ENCODE measurements at regions not wholly inside any gene's neighbourhood (a gene's known extent, or its start where the extent isn't known, plus 50 kb on each side); places are given as distances from the start of the nearest gene placed in this dataset.

- no peak for DNase-seq
Measured at GRCh38 chr10:56698506-56698905, 337.4 kb upstream of the ZWINT start.

GRCh38 chr10:56679578-56679977, 318.5 kb upstream of the ZWINT start:
- no peak for DNase-seq

DNA sequence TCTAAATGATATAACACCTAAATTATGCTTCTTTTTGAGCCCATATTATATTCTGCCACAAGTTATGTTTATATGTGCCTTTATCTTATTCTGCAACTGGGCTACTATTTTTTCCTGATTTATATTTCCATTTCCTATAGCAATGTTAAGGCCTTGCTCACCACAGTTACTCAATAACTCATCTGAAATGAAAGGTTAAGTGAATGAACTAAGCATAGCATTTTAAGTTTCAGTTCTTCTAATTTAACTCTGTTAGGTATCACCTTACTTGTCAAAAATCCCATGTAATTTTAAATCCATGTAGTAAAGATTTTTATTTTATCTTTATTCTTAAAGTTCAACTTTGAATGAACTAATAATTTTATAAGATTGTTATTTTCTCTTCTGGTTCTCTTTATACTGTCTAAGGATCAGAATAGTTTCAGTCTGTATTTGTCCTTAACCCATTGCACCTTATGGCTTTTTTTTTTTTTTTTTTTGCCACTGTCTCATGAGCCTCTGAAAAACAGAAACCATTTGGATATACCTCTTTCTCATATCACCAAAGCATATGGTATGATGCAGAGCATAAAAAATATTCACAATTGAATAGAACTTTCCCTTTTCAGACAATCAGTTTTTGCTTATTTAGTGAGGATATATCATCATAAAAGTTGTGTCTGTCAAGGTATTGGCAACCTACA, 301.8 kb upstream of the ZWINT start:
- no peak for DNase-seq

GRCh38 chr10:56653289-56653688, 292.2 kb upstream of the ZWINT start:
- no peak for DNase-seq

DNA sequence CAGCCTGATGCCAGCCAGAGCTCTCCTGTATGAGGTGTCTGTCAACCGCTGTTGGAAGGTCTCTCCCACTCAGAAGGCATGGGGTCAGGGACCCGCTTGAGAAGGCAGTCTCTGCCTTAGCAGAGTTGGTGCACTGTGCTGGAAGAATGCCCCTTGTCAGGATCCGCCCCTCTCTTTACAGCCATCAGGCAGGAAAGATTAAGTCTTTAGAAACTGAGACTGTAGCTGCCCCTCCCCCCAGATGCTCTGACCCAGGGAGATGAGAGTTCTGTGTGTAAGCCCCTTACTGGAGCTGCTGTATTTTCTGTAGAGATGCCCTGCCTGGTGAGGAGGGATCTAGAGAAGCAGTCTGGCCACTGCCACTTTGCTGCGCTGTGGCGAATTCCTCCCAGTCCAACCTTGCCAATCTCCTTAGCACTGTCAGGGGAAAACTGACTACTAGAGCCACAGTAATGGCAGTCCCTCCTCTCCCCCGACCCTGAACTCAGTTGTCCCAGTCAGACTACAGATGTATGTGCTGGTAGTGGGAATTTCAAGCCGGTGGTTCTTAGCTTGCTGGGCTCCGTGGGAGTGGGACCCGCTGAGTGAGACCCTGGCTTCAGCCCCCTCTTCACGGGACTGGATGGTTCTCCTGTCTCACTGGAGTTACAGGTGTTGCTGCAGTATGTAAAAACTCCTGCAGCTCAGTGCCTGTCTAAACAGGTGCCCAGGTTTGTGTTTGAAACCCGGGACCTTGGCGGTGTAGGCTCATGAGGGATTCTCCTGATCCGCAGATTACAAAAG, 285.5 kb upstream of the ZWINT start:
- DNase-seq: no peak

DNA sequence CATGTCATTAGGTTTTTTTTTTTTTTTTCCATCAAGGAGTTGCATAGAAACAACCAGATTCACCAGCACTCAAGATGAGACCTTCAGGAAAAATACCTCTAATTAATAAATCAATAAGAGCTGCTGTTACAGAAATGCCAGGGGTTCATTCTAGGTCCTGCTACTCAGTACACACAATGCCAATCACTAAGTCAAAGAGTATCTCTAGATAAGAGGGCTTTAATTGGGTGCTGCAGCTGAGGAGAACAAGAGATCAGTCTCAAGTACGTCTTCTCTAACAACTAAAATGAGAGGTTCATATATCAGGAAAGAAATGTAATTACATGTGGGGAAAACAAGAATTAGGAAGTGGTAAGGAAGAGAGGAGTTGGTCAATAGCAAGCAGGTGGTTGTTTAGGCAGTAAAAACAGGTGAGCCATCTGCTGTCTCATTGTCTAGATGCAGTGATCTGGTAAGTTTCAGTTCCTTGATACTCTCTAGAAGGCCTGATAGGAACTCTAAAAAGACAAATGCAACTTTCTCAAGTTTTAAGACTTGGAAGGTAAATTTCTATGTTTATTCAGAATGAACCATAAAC, 272.9 kb upstream of the ZWINT start:
- no peak for DNase-seq

GRCh38 chr10:56632537-56632936, 271.5 kb upstream of the ZWINT start:
- no peak for DNase-seq

DNA sequence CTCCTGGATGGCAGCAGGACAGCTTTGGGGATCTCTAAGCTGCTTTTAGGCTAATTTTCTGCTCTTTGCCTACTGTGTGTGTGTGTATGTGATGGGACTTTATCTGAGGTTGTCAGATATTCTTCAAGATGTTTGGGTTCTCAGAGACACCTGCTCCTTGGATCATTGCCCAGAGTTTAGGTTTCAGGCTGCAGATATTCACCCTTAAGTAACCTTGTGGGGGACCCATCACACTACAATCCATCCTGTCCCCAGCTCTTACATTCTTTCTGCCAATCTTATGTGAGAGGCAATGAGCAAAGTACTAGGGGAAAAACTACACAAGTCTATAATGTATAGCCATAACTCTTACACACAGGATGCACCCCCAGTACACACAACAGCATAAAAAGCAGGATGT, 263.0 kb upstream of the ZWINT start:
- DNase-seq: no peak

GRCh38 chr10:56623064-56623463, 262.0 kb upstream of the ZWINT start:
- DNase-seq: no peak

- no peak for DNase-seq
Measured at GRCh38 chr10:56622335-56622973, 261.4 kb upstream of the ZWINT start.

DNA sequence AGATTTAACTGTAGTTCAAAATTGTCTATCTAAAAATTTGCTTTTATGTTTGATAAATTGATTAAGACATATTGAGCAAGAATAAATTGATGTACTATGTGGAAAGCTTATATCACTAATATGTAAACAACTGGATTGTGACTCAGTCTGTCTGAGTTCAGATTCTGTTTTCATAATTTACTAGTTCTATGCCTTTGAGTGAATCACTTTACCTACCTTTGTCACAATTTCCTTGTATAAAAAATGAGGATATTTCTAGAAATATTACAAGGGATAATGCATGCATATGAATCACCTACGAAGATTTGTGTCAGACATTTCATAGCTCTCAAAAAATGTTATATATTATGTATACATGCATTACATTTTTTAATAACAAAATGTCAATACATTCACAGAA, 245.1 kb upstream of the ZWINT start:
- DNase-seq: no peak

DNA sequence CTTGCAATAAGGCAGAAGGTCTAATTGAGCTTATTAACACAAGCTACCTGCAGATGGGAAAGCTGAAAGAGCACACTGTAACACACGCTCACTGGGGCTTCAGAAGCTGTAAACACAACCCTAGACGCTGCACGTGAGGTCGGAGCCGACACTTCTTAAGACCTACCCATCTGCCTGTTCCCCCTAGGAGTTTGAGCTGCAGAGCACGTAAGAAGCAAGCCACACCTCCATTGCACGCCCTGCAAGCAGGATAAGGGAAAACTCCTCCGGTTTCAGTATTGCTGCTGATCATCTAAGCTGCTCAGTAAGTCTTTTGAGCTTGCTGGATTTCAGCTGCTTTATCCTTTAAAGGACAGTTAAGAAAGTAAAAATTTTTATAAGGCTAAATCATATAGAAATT, 244.0 kb upstream of the ZWINT start:
- peak; percentile 44 for DNase-seq

GRCh38 chr10:56604624-56605023, 243.6 kb upstream of the ZWINT start:
- no peak for DNase-seq

- DNase-seq: no peak
Measured at GRCh38 chr10:56599201-56599600, 238.1 kb upstream of the ZWINT start.

DNA sequence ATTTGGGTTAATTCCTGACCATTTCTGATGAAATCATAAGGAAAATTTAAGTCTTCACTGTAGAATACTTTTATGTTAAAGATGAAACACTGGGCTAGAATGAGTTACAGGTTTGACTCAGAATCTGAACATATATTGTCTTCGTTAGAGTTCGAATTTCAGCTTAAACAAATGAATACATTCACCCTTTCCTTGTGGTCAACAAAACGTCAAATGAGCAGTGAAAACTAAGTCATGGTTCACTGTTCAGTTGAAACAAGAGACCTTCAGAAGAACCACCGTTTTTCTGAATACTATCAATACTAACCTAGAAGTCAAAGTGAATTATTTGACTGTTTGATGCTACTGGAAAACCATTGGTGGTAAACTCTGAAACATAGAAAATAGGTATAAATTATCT, 235.2 kb upstream of the ZWINT start:
- DNase-seq: no peak

GRCh38 chr10:56593120-56593519, 232.1 kb upstream of the ZWINT start:
- DNase-seq: no peak

GRCh38 chr10:56586461-56586891, 225.4 kb upstream of the ZWINT start:
- no peak for DNase-seq

- peak; percentile 13 for DNase-seq
Measured at GRCh38 chr10:56585447-56586171, 224.6 kb upstream of the ZWINT start.

GRCh38 chr10:56583316-56583715, 222.3 kb upstream of the ZWINT start:
- no peak for DNase-seq

DNA sequence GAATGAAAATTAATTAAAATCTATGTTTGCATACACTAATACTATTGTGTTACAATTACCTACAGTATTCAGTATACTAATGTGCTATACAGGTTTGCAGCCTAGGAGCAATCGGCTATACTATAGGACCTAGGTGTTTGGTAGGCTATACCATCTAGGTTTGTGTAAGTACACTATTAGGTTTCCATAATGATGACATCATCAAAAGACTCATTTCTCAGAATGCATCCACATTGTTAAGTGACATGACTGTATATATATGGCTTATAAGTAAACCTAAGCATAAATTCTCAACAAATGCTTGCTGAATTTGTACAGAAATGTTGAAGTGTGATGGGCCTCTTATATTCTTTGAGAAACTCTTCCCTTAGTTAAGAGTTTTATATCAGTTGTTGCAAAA, 206.5 kb upstream of the ZWINT start:
- no peak for DNase-seq

DNA sequence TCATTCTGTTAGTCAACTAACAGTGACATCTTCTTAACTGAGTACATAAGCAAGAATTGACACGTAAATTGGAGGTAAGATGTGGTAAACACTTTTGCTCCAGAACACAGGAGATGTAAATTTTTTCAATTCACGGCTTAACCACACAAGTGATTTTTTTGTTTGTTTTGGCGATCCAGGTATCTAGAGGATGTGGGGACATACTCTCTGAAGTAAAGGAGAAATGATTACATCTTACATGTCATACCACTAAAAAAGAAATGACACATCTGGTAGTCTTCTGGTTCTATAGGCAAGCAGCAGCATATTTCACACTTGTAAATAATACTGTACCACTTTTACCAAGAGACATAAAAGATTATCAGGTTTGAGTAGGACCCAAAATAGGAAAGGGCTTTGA, 200.3 kb upstream of the ZWINT start:
- no peak for DNase-seq

DNA sequence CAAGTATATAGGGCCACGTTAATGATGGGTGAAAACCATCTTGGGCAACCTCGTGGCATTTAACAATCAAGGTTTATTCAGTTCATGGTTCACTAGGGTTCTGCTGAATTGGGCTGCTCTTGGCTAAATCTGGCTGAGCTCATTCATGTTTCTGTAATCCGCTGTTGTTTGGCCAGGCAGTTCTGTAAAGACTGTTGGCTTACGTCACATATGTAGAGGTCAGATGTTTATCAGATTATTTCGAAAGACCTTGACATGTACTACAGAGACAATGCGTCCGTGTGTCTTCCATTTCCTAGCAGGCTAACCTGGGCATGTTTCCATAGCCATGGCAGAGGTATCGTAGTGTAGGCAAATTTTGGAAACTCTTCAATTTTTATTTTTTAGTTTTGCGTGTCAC, 190.0 kb upstream of the ZWINT start:
- DNase-seq: no peak

DNA sequence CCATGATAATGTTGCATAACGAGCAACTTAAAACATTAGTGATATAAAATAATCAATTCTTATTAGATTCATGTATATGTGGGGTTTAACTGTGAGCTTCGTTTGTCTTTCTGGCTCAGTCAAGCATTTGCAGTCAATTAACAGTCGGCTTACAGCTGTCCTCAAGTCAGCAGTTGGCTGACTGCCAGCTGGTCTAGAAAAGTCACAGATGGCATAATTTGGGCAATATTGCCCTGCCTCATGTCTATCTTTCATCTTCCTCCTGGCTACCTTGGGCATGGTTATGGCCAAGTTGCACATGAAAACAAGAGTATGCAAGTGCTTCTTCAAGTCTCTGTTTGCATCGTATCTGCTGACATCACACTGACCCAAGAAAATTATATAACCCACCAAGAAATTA, 186.1 kb upstream of the ZWINT start:
- DNase-seq: peak; percentile 21

Measured in NCI-H524 treated with DMSO at 0.1 percent for 48 hours (cell line).